ENCODE measurements at regions not wholly inside any gene's neighbourhood (a gene's known extent, or its start where the extent isn't known, plus 50 kb on each side); places are given as distances from the start of the nearest gene placed in this dataset.

DNA sequence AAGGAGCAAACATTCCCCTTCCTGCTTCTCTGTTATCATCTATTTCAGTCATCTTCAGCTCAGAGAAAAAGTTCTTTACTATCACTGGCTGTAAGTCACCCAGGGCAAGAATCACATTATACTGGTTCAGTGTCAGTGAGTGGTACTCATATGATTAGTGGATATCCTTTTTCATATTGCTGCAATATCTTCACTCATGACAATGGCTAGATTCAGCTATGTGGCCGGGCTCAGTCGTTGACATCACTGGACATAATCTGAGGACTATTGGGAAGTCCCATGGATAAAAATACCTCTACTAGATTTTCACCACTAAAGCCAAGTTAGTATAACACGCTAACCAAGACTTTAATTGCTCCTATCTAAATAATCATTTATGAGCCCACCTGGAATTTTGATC is 91.3 kb upstream of the UBE2E2 start:
- no peak overlapping the region for H2AK5ac ChIP-seq (ENCODE audit: low read depth, low read length)
- no peak overlapping the region for H3K14ac ChIP-seq (ENCODE audit: insufficient read length)
- TF ChIP-seq HDAC6 (IDR thresholded peaks at IDR 0.05; ENCODE audit: low read depth, low read length) (no peak), EZH2 (IDR thresholded peaks at IDR 0.05; ENCODE audit: low read depth, low read length, severe bottlenecking) (no peak), CREB1 (IDR thresholded peaks at IDR 0.05) (no peak), BCL11A (IDR thresholded peaks at IDR 0.05; ENCODE audit: low read depth in 2 of 2, low read length in 2 of 2) (no peak), SRF (IDR thresholded peaks at IDR 0.05; ENCODE audit: low read depth, low read length) (no peak), ASH2L (IDR thresholded peaks at IDR 0.05; ENCODE audit: low read length) (no peak), POLR2AphosphoS5 (IDR thresholded peaks at IDR 0.05; ENCODE audit: low read depth, low read length) (no peak), CTBP2 (IDR thresholded peaks at IDR 0.05; ENCODE audit: borderline replicate concordance, insufficient read depth, insufficient read length, low read length) (no peak)
- TF ChIP-seq, protein P1, sequence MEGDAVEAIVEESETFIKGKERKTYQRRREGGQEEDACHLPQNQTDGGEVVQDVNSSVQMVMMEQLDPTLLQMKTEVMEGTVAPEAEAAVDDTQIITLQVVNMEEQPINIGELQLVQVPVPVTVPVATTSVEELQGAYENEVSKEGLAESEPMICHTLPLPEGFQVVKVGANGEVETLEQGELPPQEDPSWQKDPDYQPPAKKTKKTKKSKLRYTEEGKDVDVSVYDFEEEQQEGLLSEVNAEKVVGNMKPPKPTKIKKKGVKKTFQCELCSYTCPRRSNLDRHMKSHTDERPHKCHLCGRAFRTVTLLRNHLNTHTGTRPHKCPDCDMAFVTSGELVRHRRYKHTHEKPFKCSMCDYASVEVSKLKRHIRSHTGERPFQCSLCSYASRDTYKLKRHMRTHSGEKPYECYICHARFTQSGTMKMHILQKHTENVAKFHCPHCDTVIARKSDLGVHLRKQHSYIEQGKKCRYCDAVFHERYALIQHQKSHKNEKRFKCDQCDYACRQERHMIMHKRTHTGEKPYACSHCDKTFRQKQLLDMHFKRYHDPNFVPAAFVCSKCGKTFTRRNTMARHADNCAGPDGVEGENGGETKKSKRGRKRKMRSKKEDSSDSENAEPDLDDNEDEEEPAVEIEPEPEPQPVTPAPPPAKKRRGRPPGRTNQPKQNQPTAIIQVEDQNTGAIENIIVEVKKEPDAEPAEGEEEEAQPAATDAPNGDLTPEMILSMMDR (IDR thresholded peaks at IDR 0.05; ENCODE audit: control extremely low read depth in 1 of 3, insufficient read depth in 1 of 3, low read depth in 1 of 3, low read length in 3 of 3), result no peak
- no peak overlapping the region for H2AFZ ChIP-seq (ENCODE audit: low read length)
- no peaks in the 10 kb centered on the region for H3K9me3 ChIP-seq (ENCODE audit: insufficient read depth in 2 of 2, low read depth in 1 of 2, low read length in 1 of 2)
- H3K79me1 ChIP-seq (ENCODE audit: low read depth, low read length), result no peaks in the 10 kb centered on the region
- no peaks in the 10 kb centered on the region for H3K79me2 ChIP-seq (ENCODE audit: control insufficient read depth in 1 of 2, insufficient read depth in 2 of 2, low read length in 2 of 2)
- H3K27me3 ChIP-seq (replicated peaks in 1 of 4; ENCODE audit: control insufficient read depth in 3 of 4, extremely low read depth in 1 of 4, insufficient read depth in 3 of 4, low read length in 3 of 4), result no peaks in the 10 kb centered on the region
- H3K9ac ChIP-seq (replicated peaks in 1 of 4; ENCODE audit: extremely low read depth in 1 of 4, low read depth in 3 of 4, low read length in 3 of 4), result no peak overlapping the region
- FAIRE-seq (no peak), DNase-seq (ENCODE audit: low read depth in 1 of 2, low spot score in 2 of 2) (no peak)
- H3K27ac ChIP-seq (ENCODE audit: low read depth, low read length), result no peak overlapping the region
- no peak overlapping the region for H3K23ac ChIP-seq (ENCODE audit: insufficient read length)
- no peaks in the 10 kb centered on the region for H3K23me2 ChIP-seq (ENCODE audit: low read depth, low read length)
- no peak overlapping the region for H2BK20ac ChIP-seq (ENCODE audit: low read length)
- H4K20me1 ChIP-seq (replicated peaks in 1 of 2; ENCODE audit: control insufficient read depth in 1 of 2, insufficient read depth in 2 of 2, low read length in 2 of 2), result no peaks in the 10 kb centered on the region
- H2BK12ac ChIP-seq (ENCODE audit: low read depth, low read length), result no peak overlapping the region
- no peak overlapping the region for H2BK5ac ChIP-seq (ENCODE audit: low read depth, low read length)
- WGBS, 2 experiments (ENCODE audit: extremely low coverage in 1 of 2, insufficient coverage in 1 of 2, insufficient read length in 1 of 2, insufficient replicate concordance in 2 of 2, low coverage in 1 of 2, low lambda C conversion rate in 2 of 2, missing lambda C conversion rate in 1 of 2), result 95% methylated on average over 3 of the region's 3 CpGs; no CpG with 5 or more reads in 1 of the 2 experiments
- no peak overlapping the region for H3K4me2 ChIP-seq (ENCODE audit: insufficient read depth in 1 of 2, low read depth in 2 of 2, low read length in 2 of 2)
- H2BK120ac ChIP-seq (replicated peaks; ENCODE audit: low read depth, low read length), result no peak overlapping the region
- no peak overlapping the region for H3K4ac ChIP-seq (replicated peaks; ENCODE audit: insufficient read length, low read depth, low read length)
- no peak overlapping the region for H3K18ac ChIP-seq (ENCODE audit: extremely low read depth, low read length)
- H4K91ac ChIP-seq (replicated peaks; ENCODE audit: insufficient read length, low read length), result no peak overlapping the region
- H3K36me3 ChIP-seq (ENCODE audit: control insufficient read depth in 2 of 4, insufficient read depth in 4 of 4, low read length in 3 of 4), result no peaks in the 10 kb centered on the region
- no peak overlapping the region for H2BK15ac ChIP-seq (ENCODE audit: low read length)
- CTCF ChIA-PET (ENCODE audit: partially characterized antibody), result interaction anchor here (1.1 to 1.5 kb wide), 2 partner anchors 12 to 155 kb away, joined by 3 read pairs; no protein-coding TSS in a partner anchor
- no peaks in the 10 kb centered on the region for H3K4me1 ChIP-seq (replicated peaks in 1 of 4; ENCODE audit: control insufficient read depth in 3 of 4, insufficient read depth in 4 of 4, low read length in 3 of 4)
- POLR2A ChIA-PET (ENCODE audit: partially characterized antibody), result no interaction called here
- no peak overlapping the region for H3K56ac ChIP-seq (replicated peaks; ENCODE audit: insufficient read length, low read depth, low read length)
- H3K4me3 ChIP-seq (ENCODE audit: extremely low read depth in 1 of 4, insufficient read depth in 2 of 4, low read depth in 3 of 4, low read length in 4 of 4), result no peak overlapping the region
- no peak overlapping the region for H4K8ac ChIP-seq (ENCODE audit: extremely low read depth, insufficient read depth, low read length)
- no peak overlapping the region for H4K5ac ChIP-seq (ENCODE audit: insufficient read length, low read depth, low read length)

Measured in H1 (cell line).